Progenitor cell of endocrine pancreas (in vitro differentiated cells): ENCODE measurements at regions not wholly inside any gene's neighbourhood (a gene's known extent, or its start where the extent isn't known, plus 50 kb on each side); places are given as distances from the start of the nearest gene placed in this dataset.
"Not testable (repeated sequence)": the region's sequence is repeated elsewhere in the genome, so short reads cannot be mapped to it uniquely, and the experiment has no call there.

Source experiments
- DNase-seq: peaks from one replicate; pipeline ENCODE4 v3.0.0; 2021; ENCODE audit warnings: low spot score; ENCODE audit not compliant: unreplicated experiment
- H3K27ac Mint-ChIP-seq: 2 replicates; pipeline ENCODE4 v1.8.0; 2021; ENCODE audit warnings: mild to moderate bottlenecking, moderate library complexity, mixed read lengths
- H3K27me3 Mint-ChIP-seq: 2 replicates; pipeline ENCODE4 v1.8.0; 2021; ENCODE audit warnings: mixed read lengths
- H3K36me3 Mint-ChIP-seq: 2 replicates; pipeline ENCODE4 v1.8.0; 2022; ENCODE audit warnings: mixed read lengths; ENCODE audit not compliant: insufficient read depth
- H3K4me1 Mint-ChIP-seq: 2 replicates; pipeline ENCODE4 v1.8.0; 2021; ENCODE audit warnings: low read depth, mixed read lengths
- H3K4me3 Mint-ChIP-seq: 2 replicates; pipeline ENCODE4 v1.8.0; 2021; ENCODE audit warnings: low read depth, mild to moderate bottlenecking, moderate library complexity, mixed read lengths
- H3K9me3 Mint-ChIP-seq: 2 replicates; pipeline ENCODE4 v1.8.0; 2021; ENCODE audit warnings: low read depth, mixed read lengths
- CTCF ChIP-seq: fragments of 200-600 bp; sonication (generic); IDR thresholded peaks from one replicate; pipeline ENCODE4 v1.5.0; 2021; ENCODE audit warnings: antibody characterized with exemption, mild to moderate bottlenecking; ENCODE audit not compliant: unreplicated experiment

GRCh38 chr21:13827201-13827600, 217.6 kb downstream of the POTED start:
- no peaks in the 10 kb centered on the region for H3K27me3 Mint-ChIP-seq
- no peak overlapping the region for H3K27ac Mint-ChIP-seq
- no peak for TF ChIP-seq CTCF
- H3K9me3 Mint-ChIP-seq, result peaks cover 41% of the 10 kb centered on the region
- no peak for DNase-seq
- no peak overlapping the region for H3K4me3 Mint-ChIP-seq
- H3K4me1 Mint-ChIP-seq, result no peaks in the 10 kb centered on the region
- peaks cover 2% of the 10 kb centered on the region for H3K36me3 Mint-ChIP-seq

DNA sequence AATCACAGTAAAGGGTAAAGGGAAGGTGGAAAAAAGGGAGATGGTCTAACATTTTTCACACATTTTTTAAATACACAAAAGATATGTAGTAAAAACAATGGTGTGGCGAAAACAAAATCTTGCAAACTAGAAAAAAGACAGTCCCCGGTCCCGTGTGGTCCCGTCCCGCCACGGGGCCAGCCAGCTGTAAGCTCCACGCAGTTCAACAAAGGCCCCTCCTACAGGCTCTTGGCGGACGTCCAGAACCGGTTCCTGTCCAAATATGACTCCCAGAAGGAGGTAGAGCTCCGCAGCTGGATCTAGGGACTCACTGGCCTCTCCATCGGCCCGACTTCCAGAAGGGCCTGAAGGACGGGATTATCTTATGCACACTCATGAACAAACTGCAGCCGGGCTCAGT, 216.9 kb downstream of the POTED start:
- not testable (repeated sequence) for H3K36me3 Mint-ChIP-seq, H3K4me3 Mint-ChIP-seq, H3K27ac Mint-ChIP-seq, DNase-seq, H3K4me1 Mint-ChIP-seq, H3K27me3 Mint-ChIP-seq
- H3K9me3 Mint-ChIP-seq, result peaks cover 38% of the 10 kb centered on the region

GRCh38 chr21:13825218-13825778, 215.7 kb downstream of the POTED start:
- not testable (repeated sequence) for DNase-seq, H3K36me3 Mint-ChIP-seq, H3K4me1 Mint-ChIP-seq, H3K27ac Mint-ChIP-seq, H3K4me3 Mint-ChIP-seq, H3K27me3 Mint-ChIP-seq
- H3K9me3 Mint-ChIP-seq, result peaks cover 41% of the 10 kb centered on the region

GRCh38 chr21:13820286-13820685, 210.7 kb downstream of the POTED start:
- H3K27me3 Mint-ChIP-seq, H3K4me1 Mint-ChIP-seq, H3K36me3 Mint-ChIP-seq, H3K4me3 Mint-ChIP-seq, DNase-seq, H3K27ac Mint-ChIP-seq: not testable (repeated sequence)
- peaks cover 51% of the 10 kb centered on the region for H3K9me3 Mint-ChIP-seq

- not testable (repeated sequence) for H3K4me3 Mint-ChIP-seq, H3K36me3 Mint-ChIP-seq, DNase-seq, H3K27ac Mint-ChIP-seq, H3K27me3 Mint-ChIP-seq, H3K4me1 Mint-ChIP-seq
- H3K9me3 Mint-ChIP-seq, result peaks cover 46% of the 10 kb centered on the region
These were observed 202.6 kb downstream of the POTED start for GRCh38 chr21:13812191-13812590.

DNA sequence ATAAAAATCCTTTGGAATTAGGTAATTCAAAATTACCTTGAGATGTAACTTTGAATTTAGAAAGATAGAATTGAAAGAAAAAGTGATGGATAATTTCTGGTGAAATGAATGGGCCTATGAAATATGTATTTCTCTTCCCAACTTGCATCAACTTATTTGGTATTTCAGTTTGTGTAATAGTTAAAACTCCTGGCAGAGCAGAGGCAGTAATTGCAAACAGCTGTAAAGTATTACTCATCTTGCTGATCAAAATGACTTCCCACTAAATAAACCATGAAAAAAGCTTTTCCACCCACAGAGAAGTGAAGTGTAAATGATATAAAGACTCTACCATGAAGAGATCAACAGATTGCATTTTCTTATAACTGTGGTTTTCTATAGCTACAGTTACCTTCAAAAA, 201.0 kb downstream of the POTED start:
- DNase-seq, H3K27me3 Mint-ChIP-seq, H3K27ac Mint-ChIP-seq, H3K4me3 Mint-ChIP-seq, H3K4me1 Mint-ChIP-seq, H3K36me3 Mint-ChIP-seq: not testable (repeated sequence)
- H3K9me3 Mint-ChIP-seq, result peaks cover 45% of the 10 kb centered on the region

DNA sequence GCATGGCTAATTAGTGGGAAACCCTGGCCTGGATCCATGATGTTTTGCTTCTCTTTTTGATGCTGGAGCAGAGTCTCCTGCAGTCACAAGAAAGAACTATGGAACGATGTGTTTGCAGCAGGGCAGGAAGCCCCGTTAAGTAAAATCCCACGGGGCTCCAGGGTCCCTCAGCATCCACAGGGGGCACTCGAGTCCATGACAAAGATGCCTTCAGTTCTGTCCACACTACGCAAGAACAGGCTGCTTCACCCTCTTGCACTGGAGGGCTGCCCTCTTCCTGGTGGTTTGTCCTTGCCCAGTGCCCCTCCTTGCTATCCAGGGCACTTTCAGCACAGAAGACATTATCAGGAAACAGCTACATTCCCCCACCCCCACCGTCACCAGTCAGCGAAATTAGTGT, 196.9 kb downstream of the POTED start:
- not testable (repeated sequence) for H3K27ac Mint-ChIP-seq, H3K27me3 Mint-ChIP-seq, H3K4me3 Mint-ChIP-seq, H3K36me3 Mint-ChIP-seq, H3K4me1 Mint-ChIP-seq, DNase-seq
- H3K9me3 Mint-ChIP-seq, result peaks cover 31% of the 10 kb centered on the region

DNA sequence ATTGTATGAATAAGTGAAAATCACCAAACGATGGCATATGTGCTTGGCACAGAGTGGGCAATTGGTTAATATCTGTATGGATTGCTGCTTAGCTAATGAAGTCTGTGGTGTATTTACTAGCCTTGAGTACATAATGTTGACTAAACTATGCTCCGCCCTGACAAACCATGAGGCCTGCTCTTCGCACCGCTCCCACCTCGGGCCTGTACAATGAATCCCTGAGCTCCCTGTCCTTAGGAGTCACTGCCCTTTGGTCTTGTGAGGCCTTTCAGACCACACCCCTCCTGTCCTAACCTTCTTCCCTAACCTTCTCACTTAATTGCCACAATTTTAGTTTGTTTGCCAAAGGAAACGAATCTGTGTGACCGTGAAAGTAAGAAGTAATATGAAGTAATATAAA, 193.2 kb downstream of the POTED start:
- H3K27me3 Mint-ChIP-seq, result not testable (repeated sequence)

More for the DNA sequence above, 193.2 kb downstream of the POTED start:
- not testable (repeated sequence) for H3K4me3 Mint-ChIP-seq, H3K36me3 Mint-ChIP-seq, H3K4me1 Mint-ChIP-seq, DNase-seq, H3K27ac Mint-ChIP-seq
- H3K9me3 Mint-ChIP-seq, result peaks cover 28% of the 10 kb centered on the region
